GM21515 (cell line): ENCODE measurements at regions not wholly inside any gene's neighbourhood (a gene's known extent, or its start where the extent isn't known, plus 50 kb on each side); places are given as distances from the start of the nearest gene placed in this dataset.

Experiments
- ATAC-seq: cut with Tn5 transposase; IDR thresholded peaks from one replicate; pipeline ENCODE4 v1.9.1; 2021; ENCODE audit not compliant: unreplicated experiment

DNA sequence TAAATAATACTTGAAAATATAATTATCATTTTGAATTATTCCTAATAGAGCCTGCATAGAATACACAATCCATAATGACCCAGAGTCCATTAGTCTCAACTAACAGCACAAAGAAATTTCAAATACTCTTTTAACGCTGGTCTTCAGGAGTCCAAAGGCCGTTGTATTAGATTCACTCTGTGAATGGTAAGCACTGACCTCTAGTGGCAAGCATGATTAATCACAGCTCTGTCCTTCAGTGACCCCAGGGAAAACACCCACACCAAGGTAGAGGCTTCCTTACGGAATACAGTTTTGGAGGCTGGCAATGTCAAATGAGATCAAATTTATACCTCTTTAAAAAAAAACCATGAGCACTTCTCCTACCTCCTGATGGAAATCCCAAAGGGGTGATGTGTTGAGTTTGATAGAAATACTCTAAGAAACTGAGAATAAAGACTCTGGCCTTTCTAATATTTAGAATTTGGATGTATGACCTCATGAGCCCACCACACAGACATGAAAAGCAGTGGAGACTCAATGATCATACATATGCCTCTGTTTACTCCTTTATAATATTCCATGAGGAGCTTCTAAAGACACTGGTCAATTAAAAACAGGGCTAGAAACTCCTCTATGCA, 147.2 kb upstream of the DKK2 start:
- ATAC-seq, result peak; percentile 99

DNA sequence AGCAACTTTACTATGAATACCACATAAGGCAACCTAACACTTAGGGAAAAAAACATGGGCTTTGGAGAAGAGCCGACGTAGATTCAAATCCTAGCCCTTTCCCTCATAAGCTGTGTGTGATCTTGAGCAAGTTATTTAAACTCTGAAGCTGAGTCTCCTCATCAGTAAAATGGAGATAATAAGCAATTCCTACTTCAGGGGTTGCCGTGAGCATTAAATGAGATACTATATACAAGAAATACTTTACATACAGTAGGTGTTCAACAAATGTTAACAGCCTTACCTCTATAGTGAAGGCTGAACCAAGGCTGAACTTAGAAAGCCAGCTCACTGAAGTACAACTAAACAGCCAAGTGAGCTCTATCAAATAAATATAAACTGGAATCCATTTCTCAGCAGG, 146.2 kb upstream of the DKK2 start:
- no peak for ATAC-seq

DNA sequence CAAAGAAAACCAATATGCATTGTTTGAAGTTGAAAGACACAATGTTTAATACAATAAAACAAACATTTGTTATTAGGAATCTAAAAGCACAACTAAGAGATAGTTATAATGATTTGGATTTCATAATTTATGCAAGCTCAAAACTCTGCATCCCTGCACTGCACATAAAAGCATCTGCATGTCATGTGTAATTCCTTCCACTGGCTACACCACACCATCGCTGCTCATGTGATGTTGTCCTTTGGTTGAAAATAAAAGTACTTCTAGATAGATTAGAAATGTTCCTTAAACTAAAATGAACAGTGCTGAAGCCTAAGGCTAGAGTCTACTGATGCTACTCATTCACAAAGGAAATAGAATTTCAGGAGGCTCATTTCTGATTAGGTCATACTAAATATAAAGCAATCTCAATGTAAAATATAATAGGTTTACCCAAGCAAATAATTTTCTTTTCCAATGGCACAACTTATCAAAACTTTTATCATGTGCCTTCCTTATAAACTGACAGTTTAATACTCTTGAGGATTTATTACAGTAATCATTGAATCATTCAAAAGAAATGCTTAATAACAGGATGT, 130.8 kb upstream of the DKK2 start:
- no peak for ATAC-seq

DNA sequence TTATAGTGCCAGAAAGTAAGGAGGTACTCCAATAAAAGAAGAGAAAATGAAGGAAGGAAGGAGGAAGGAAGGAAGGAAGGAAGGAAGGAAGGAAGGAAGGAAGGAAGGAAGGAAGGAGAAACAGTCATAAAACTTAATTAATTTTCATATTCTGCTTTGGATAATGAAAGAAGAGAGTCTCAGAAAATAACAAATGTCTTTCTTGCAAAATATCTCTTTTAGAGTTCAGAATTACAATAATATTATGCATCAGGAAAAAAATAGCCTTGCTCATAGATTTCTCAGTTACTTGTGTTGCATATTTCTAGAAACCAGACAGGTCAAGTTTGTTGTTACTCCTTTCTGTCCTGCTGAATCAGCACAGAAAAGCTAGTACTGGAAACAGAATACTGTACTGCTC, 130.1 kb upstream of the DKK2 start:
- no peak for ATAC-seq

DNA sequence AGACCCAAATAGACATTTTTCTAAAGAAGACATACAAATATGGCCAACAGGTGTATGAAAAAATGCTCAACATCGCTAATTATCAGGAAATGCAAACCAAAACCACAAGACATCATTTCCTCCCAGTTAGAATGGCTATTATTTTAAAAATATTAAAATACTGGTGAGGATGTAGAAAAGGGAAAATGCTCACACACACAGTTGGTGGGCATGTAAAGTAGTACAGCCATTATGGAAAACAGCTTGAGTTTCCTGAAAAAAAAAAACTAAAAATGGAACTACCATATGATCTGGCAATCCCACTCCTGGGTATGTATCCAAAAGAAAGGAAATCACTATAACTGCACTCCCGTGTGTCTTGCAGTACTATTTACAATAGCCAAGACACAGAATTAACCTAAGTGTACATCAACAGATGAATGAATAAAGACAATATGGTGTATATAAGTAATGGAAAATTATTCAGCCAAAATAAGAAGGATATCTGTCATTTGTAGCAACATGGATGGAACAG, 128.9 kb upstream of the DKK2 start:
- no peak for ATAC-seq

DNA sequence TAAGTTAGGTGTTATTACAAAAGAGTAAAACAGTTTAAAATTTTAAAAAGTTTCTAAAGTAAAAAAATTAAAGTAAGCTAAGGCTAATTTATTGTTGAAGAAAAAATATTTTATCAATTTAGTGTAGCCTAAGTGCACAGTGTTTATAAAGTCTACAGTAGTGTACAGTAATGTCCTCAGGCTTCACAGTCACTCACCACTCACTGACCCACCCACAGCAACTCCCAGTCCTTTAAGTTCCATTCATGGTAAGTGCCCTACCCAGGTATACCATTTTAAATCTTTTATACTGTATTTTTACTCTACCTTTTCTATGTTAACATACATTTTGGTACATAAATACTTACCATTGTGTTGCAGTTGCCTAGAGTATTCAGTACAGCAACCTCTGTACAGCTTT, 120.3 kb upstream of the DKK2 start:
- no peak for ATAC-seq

DNA sequence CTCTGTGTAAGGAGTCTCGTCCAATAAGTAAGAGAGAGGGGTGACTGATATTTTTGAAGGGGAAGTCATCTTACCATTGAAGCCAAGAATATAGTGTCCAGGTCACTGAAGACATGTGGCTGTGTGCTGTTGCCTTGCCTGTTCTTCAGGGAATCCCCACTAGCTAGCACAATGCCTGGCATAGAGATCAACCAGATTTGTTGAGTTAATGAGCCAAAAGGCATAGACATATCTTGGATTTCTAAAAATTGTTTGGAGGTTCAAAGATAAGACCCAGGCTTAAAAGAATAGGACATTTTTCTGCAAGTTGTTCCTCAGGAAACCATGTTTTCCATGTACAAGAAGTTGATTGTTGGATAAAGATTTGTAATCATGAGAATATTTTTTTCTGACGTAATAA, 119.3 kb upstream of the DKK2 start:
- no peak for ATAC-seq

DNA sequence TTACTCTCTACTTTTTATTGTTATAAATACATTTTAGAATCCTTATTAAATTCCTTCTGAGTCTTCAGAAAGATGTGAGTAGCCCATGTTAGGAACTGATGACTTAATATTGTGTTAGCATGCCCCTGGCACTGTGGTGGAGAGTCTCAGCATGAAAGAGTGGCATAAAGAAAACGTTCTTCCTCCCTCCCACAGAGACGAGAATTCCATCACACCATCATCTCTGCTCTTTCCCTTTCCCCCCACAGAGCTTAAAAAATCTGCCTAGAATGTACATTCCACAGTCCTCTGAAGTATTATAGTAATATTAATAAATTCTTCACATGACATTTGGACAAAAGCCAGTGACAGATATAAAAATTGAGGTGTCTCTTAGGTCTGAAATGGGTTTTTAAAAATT, 117.8 kb upstream of the DKK2 start:
- ATAC-seq, result no peak

DNA sequence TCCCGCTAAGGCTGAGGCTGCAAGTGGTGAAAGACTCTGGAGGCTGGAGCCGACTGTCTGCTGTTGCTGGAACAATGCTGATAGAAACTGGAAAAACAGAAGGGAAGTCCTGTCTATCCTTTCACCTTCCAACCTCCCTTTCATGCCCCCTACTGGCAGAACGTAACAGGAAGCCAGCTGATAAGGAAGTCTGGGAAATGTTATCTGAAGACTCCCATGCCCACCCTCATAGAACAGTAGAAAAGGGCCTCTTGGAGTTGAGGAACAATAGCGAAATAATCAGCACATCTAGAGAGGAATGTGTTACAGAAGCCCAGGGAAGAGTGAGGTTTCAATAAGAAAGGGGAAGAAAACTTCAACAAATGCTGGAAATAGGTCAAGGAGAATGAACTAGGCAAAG, 117.1 kb upstream of the DKK2 start:
- ATAC-seq, result no peak

DNA sequence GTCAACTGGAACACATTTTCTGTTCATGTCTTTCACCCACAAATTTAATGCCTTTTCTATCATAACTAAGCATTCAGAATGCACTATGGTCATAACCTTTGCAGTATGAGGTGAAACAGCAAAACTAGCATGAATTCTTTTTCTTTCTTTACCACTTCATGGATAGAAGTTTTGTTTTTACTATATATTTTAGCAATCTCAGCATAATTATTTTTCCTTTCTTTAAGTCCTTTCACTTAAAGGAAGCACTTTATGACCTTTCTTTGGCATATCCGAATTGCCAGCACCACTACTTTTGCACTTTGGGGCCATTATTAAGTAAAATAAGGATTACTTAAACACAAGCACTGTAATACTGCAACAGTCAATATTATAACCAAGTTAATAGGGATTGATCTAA, 115.1 kb upstream of the DKK2 start:
- ATAC-seq, result no peak

DNA sequence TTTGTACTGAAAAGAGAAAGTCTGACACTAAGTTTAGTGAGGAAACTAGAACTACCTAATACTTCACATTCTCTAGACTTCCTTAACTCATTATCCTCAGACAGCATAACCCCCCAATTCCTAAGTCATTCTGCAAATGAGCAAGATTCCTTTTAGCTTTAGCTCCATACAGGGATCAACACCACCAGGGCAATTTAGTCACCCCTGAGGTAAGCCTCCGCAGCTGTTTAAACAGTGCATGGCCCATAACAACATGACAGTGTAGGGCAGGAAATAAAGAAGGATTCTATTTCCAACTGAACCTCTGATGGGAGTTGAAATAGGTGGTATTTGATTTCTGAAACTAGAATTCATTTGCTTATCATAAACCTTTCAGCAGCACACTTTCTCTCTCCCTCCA, 112.8 kb upstream of the DKK2 start:
- no peak for ATAC-seq

DNA sequence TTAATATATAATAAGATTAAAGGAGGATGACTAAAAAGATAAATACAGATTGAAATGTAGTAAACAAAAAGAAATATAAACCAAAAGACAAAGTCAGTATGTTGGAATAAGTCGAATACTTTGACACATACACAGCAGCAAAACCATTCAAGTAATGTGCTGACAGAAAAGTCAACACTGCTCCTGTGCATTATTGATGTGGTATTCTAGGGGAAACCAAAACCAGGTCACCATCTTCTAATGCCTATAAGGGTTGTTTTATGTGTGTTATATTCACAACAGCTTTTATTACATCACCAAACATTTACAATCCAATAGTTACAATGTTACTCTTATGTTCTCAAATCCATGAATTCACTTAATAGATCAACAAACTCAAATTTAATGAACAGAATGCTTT, 111.8 kb upstream of the DKK2 start:
- no peak for ATAC-seq

DNA sequence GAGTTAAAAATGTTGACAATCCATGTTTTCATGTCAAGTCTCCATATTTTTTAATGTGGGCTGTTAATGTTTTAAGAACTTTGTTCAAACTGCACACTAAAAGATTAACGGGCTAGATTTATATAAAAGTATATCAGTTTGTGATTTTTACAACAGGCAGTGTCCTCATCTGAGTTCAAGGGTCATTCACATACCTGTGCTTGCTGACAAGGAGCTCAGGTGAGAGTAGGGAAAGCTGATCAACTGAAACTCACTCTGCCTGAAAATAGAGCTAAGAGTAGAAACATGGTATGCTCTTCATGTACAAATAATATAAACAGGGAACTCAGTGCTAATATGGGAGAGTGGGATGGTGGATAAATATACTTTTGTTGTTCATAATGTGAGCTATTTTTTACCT, 102.3 kb upstream of the DKK2 start:
- ATAC-seq, result no peak

DNA sequence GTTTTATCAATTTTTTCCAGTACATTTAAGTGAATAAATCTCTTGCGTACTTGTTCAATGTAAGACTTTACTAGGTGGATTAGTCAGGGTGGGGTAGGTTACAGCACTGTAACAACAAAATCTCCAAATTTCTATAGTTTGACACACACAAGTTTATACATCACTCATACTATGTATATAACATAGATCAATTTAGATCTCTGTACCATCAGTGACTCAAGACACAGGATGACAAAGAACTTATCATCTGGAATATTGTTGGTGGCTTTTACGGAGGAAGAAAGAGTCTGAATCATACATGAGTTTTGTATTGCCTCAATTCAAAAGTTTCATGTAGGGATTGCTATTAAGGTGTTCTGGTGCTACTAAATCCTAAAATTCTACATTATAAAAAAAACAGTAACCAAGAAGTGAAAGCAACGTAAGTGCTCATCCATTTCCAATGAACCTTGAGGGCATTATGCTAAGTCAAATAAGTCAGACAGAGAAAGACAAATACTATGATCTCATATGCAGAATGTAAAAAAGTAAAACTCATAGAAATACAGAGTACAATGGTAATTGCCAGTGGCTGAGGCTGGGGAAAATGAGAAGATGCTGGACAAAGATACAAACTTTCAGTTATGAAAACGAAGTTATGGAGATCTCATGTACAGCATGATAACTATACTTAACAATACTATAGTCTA, 98.0 kb upstream of the DKK2 start:
- no peak for ATAC-seq

DNA sequence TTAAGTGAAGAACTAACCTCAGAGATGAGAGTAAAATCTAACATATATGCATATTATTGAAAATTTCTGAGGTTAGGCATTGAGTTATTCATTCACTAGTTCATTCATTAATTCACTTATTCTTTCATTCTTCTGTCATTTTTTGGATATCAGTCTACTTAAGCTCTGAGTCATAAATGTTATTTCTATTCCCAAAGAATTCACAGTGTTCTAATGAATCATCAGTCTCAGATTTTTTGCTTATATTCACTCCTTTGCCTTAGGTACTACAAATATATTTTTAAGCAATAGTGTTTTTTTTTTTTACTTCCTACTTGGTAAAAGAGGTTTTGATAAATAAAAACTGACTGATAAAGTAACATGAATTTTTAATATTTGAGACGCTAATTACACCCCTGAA, 95.2 kb upstream of the DKK2 start:
- no peak for ATAC-seq

DNA sequence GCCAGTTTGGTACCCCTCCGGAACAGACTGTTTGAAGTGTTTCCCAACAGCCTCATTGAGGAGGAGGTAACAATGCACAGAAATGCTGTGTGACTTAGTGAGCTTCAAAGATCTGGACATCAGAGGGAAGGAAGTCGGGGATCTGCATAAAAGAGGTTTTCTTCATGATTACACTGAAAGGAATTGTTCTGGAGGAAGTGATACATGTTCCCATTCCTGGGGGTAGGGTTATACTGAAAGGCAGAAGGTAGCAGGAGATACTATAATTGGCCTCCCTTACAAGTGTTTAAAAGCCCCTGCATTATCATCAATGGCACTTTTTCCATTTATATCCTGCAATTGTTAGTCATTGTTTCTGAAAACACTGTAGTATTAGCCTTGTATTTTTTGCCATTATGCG, 94.0 kb upstream of the DKK2 start:
- no peak for ATAC-seq

DNA sequence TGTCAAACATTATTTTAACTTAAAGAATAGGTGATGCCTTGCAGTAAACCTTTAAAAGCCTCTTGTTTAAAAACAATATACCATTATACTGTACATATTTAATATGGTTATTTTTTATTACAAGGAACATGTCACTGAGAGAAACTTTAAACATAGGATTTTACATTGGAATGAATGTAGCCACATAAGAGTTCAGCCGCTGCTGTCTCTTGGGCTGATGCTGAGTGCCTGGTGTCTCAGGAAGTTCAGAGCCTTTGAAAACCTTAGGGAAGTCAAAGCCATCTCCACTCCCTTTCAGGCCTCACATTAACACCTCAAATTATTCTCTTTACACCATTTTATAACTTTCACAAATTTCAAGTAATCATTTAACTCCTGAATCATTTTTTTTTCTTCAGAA, 93.5 kb upstream of the DKK2 start:
- ATAC-seq, result no peak

DNA sequence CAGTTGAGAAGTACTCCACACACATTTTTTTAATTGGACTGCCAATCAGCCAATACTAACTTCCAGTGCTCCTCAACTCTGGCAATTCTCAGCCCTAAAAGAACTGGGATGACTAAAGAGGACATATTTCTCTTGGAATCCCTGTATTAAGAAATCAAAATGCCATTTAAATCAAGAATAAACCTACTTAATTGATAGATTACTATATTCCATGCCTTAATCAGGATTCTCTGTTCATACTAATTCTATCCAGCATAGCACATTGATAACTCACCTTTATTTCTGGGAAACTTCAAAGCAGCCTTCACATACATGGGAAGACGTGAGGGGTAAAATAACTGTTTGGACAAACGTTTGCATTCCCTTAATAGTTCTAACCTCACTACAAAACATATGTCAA, 93.0 kb upstream of the DKK2 start:
- ATAC-seq, result no peak

DNA sequence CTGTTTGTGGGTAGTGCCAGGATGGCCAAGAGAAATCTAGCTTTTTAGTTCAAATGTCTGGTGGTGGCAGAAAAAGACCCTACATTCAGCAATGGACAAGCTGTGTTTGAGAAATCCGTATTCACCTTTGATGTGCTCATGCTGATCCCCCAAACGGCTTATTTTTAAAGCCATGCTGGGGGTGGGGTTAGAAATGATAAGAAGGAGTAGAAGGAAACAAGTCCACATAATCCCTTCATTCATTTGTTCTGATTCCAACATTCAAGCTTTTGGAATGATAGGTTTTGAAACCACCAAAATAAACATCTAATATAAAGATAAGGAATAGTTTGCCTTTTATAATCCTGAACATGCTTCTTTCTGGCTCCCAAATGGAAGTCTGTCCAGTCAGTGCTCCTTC, 92.0 kb upstream of the DKK2 start:
- no peak for ATAC-seq

DNA sequence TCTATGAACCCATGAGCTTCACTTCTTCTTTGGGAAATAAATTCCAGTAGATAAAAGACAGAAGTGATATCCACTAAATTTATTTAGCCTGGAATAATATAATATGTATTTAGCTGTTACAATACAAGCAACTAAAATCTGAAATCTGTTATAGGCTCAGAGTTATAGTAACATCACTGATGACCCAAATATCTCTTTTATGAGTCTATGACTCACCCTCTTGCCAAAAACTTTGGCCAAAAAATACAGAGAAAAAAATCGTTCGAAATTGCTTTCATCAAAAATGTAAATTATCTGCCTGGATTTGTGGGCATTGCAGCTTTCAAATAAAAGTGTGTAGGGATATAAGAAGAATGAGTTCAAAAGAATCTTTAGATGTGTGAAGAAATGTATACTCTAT, 89.4 kb upstream of the DKK2 start:
- no peak for ATAC-seq

DNA sequence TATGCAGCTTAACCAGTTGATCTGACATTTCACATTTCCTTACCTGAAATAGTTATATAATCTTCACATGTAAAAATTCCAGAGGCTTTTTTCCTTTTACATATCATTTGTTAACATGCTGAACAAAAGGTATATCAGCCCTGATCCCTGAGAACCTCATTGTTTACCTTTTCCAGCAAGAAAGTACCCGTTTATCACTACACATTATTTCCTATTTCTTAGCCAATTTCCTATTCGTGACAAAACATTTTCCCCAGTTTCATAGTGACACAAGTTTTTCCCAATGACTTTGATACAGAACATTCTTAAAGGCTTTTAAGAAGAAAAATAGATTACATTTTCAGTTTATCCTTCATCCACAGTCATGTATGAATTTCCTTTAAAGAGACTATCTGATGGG, 86.6 kb upstream of the DKK2 start:
- no peak for ATAC-seq

DNA sequence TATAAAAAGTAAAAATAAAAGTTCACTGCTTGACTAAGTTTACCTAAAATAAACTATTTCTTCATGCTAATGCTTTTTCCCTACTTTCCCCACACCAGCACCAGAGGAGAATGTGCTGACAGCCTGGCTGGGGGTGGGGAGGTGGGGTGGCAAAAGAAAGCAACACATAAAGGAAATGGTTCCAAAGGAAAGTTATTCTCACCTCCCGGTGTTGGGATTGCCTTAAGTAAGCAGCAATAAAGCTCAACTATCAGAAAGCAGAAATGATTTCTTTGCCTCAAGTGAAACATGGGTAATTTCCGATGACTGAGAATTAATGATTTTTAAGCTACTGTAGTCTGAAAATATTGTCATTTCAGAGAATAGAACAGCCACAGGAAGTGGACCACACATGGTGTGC, 84.5 kb upstream of the DKK2 start:
- no peak for ATAC-seq

DNA sequence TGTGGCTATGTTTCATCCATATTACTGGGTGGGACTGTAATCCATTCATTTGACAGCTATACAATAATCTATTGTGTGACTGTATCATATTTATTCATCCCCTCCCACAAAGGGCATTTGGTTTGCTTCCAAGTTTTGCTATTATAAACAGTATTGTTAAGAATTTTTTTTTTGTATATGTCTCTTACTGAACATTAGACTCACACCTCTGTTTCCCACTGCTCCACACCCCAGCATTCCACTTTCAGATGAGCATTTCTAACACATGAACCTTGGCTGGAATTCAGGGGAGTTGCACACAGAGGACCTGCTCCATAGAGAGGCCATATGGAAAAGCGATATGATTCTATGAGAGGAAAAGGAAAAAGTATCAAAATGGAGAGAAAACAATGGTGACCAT, 81.6 kb upstream of the DKK2 start:
- ATAC-seq, result no peak
